Fibroblast of gingiva (primary cell): ENCODE measurements at regions not wholly inside any gene's neighbourhood (a gene's known extent, or its start where the extent isn't known, plus 50 kb on each side); places are given as distances from the start of the nearest gene placed in this dataset.
"Not testable (repeated sequence)": the region's sequence is repeated elsewhere in the genome, so short reads cannot be mapped to it uniquely, and the experiment has no call there.

ENCODE experiments used
- DNase-seq: peaks from one replicate; pipeline ENCODE4 v3.0.0-alpha.2; 2011; ENCODE audit warnings: low read depth

DNA sequence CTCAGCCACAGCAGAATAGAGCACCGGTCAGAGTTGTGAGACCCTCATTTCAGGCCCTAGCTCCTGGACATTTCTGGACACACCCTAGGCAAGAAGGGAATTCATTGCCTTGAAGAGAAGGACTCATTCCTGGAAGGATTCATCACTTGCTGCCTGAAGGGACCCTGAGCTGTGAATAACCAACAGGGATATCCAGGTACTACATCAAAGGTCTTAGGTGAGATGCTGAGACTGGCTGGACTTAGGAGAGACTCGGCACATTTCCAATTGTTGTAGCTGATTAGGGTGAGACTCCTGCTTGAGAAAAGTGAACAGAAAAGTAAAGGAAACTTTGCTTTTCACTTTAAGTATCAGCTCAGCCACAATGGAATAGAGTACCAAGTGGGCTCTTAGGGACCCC is 208.1 kb upstream of the CDKN2B start:
- no peak for DNase-seq

DNA sequence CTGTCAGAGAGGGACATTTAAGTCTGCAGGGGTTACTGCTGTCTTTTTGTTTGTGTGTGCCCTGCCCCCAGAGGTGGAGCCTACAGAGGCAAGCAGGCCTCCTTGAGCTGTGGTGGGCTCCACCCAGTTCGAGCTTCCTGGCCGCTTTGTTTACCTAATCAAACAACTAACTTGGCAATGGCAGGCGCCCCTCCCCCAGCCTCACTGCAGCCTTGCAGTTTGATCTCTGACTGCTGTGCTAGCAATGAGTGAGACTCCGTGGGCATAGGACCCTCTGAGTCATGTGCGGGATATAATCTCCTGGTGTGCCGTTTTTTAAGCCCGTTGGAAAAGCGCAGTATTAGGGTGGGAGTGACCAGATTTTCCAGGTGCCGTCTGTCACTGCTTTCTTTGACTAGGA is 216.8 kb upstream of the CDKN2B start:
- not testable (repeated sequence) for DNase-seq

DNA sequence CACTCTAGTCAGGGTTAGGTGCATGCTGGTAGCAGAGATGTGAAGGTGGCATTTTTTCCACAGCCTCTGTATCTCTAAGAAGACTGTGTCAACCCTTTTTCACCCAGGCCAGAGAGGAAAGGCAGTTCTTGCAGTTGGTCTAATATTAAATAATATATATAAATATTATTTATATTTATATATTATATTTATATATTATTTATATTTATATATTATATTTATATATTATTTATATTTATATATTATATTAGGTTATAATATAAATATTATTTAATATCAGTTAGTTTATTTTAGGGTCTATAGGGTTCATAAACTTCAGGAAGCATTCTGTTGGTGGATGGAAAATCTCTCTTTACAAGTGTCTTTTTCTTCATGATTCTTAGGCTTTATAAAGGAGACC is 218.6 kb upstream of the DMRTA1 start:
- DNase-seq: no peak

DNA sequence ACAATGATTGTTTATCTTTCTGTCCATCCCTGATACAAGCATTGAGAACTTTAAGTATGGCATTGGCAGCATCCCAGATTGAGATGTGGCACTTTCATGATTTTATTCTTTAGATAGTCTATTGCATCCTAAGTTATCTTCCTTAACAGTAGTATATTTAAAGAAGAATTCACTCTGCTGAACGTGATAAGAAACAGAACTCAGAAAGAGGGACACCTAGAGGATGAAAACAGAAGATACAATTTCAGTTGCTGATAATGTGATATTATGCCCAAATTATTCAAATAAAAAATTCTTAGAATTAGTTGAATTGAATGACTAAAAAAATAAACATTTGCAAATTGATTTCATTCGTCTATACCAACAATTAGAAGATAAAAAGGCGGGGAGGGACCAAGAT is 218.1 kb upstream of the DMRTA1 start:
- DNase-seq: peak; percentile 12

DNA sequence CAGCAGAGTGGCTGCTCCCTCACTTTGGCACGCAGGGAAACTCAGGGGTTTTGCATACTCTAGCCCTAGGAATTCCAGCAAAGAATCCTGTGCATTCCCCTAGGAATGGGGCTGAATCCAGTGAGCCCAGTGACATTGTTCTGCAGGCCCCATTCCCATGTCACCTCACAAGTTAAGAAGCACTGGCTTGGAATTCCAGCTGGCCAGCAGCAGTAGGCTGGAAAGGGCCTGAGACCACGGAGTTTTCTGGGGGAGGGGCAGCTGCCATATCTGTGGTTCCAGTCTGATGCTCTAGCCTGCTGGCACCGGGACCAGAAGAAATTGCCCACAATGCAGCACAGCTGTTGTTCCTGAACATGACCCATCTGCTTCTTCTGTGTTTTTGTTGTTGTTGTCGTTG is 217.6 kb upstream of the DMRTA1 start:
- DNase-seq: no peak

DNA sequence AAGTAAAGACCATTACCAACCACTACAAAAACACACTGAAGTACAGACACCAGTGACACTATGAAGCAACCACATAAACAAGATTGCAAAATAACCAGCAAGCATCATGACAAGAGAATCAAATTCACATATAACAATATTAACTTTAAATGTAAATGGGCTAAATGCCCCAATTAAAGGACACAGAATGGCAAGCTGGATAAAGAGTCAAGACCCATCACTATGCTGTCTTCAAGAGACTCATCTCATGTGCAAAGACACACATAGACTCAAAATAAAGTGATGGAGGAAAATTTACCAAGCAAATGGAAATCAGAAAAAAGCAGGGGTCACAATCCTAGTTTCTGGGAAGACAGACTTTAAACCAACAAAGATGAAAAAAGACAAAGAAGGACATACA is 215.3 kb upstream of the DMRTA1 start:
- DNase-seq: not testable (repeated sequence)

DNA sequence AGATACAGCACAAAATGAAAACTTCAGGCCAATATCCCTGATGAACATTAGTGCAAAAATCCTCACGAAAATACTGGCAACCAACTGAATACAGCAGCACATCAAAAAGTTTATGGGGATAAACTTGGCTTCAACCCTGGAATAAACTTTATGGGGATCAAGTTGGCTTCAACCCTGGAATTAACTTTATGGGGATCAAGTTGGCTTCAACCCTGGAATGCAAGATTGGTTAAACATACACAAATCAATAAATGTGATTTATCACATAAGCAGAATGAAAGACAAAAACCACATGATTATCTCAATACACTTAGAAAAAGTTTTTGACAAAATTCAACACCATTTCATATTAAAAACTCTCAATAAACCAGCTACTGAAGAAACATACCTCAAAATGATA is 213.7 kb upstream of the DMRTA1 start:
- DNase-seq: no peak

DNA sequence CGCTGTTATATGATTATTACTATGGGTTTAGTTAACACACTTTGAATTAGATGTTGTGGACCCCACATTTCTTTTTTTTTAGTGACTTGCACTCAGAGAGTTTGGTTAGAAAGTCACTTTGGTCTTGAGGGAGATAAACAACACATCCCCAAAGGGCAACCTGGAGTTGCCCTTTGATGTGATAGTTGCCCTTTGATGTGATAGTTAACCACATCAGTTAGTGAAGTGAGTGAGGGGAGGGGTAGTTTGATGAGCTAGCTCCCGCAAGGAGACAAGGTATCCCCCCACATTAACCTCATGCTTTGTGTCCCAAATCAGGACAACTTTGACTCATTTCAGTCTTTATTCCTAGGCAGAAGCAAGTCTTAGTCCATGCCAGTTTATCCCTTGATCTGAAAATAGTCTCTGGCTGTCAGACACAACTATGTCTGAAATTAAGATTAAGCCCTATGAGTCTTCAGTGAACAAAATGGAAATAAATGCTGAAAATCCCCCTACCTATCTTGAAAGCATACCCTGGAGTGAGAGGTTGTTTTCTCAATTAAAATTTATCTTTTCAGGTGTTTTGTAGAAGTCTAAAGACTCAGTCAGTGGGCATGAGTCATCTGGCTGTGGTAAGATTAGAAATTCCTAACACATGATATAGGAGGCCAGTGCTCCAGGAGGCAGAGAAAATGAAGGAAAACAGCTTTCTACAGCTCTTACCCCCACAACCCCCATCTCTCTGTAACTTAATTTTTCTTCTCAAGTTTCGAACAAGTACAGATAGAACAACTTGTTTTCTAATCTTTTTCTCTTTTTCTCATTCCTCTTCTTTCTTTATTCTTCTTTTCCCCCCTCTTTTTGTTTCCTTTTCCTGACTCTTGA is 208.9 kb upstream of the DMRTA1 start:
- peak; percentile 30 for DNase-seq

DNA sequence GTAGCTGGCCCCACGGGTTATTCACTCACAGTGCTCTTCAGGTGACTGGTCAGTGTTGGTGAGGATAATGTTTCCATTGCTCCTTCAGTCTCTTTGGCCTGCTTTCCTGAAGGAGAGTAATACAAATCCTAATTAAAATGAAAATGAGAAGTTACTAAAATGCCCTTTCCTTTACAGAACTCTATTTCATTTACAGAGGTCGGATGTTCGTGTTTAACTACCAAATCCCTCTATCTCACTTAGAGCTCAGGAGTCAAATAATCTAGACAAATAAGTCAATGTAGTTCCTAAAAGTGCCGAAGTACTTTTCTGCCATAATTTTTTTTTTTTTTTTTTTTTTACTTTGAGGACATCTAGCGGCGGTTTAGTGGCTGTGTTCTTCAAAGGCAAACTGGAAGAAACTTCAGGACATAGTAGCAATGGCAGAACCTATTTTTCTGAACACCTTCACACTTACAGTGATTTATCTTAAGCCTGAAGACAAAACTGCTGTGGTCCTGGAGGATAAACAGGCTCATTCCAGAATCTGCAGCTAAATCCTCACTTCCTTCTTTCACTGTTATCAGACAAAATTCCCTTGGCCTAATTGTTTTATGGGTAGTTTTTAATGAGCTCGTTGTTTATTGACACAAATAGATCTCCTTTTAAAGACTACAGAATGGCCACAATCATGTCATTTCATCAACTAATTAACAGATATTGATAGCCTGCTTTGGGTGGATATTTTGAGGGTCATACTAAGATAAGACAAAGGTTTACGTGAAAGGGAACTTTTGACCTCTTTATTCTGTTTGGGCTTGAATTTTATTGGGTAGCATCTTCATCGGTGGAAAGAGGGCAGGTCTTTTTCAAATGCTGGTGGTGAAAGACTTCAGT is 207.6 kb upstream of the DMRTA1 start:
- DNase-seq: peak; percentile 44

DNA sequence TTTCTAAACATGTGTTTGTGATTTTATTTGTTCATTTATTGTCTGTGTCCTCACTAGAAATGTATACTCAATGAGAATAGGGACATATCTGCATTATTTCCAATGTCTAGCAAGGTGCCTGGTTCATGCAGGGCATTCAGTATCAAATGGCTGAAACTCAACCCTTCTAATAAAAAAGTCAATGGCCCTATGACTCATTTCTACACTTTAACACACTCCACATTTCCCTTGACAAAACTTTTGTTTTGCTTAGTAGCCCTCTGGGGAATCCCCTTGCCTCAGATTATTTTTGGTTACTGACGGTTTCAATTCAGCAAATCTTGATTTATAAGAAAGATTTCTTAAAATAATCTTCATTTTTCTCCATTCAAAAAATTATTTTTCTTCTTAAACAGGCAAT is 206.0 kb upstream of the DMRTA1 start:
- DNase-seq: peak; percentile 40

DNA sequence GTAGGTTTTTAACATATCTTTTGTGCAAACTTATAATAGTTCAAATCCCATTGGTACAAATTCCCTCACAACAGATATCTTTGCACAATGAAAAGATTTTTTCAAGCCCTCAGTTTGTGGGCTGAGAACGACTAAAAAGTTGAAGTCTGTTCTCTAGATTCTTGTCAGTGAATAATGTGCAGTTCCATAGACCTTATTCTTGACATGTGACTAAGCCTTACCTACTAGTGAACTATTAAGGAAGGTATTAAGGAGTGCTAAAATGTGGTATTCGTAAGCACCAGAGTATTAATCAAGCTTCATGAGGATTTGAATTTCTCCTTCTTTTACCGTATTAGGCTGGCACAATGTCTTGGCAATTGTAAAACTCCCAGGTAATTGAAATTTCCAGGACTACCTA is 205.6 kb upstream of the DMRTA1 start:
- no peak for DNase-seq

DNA sequence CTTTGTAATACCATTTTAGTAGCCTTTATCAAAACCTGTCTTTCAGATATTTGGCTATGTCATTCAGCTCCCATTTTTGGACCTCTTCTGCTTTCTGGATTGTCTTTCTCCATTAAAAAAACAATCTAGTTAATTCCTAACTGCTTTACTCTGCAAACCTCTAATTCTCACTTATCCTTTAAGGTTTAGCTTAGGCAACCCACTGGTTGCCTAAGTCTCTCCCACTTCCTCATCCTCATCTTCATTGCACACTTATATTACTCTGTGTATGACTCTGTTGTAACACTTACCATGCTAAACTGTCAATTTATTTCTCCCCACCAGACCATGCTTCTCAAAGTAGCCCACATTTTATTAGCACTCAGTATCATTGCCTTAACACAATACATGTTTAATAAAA is 205.0 kb upstream of the DMRTA1 start:
- no peak for DNase-seq

DNA sequence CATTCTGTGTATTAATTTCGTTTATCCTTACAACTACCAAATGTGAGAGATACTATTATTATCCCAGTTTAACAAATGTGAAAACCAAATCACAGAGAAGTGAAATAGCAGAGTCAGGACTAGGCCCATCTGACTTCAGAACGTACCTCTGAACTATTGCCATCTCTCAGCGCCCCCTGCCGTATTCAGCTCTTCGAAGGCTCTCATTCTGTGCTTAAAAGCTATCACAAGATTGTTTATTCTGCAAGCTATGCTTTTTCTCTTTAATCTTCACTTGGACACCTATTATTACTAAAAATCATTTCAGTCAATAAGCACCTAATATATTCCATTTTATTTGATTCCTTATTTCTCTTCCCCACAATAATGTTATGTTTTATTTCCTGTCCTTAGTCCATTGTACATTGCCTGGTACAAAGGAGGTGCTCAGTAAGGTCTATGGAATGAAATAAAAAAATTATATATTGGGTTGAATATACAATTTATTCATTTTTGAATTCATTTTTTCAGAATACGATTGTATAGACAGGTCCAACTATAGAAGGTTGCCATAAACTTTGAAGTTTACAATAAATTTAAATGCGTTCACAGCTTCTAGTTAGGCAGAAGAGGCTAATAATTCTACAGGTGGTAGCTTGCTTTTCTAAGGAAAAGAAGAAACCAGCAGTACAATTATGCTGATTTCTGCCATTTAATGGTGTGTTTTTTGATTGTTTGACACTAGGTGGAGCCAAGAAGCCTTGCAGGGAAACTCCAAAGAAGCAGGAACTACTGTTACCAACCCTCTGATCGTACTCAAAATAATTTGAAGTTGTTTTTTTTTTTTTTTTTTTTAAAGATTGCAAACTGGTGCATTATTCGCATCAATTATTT is 202.2 kb upstream of the DMRTA1 start:
- peak; percentile 46 for DNase-seq

DNA sequence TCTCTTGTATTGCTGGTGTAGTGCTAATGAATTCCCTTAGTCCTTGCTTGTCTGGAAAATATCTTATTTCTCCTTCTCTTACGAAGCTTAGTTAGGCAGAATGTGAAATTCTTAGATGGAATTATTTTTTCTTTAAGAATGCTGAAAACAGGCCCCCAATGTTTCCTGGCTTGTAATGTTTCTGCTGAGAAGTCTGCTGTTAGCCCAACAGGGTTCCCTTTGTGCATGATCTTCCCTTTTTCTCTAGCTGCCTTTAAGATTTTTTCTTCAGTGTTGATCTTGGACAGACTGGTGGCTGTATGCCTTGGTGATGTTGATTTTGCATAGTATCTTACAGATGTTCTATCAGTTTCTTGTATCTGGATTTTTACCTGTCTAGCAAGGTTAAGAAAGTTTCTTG is 191.3 kb upstream of the DMRTA1 start:
- no peak for DNase-seq

DNA sequence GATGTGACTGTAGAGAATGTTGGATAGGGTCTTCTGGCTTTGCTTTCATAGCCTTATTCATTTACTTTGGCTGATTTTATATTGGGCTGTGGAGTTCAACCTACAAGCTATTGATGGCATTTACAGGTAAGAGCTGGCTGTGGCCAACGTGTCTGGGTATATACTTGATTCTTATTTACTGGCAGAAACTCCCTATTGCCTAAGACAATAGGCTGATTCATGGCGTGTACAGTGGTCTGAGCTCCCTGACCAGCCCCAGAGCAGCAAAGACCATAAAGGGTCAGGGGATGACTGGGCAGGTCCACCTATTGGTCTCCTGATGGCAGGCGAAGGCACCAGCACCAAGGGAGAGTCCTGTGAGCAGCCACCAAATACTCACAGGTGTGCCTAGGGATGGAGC is 190.2 kb upstream of the DMRTA1 start:
- no peak for DNase-seq

DNA sequence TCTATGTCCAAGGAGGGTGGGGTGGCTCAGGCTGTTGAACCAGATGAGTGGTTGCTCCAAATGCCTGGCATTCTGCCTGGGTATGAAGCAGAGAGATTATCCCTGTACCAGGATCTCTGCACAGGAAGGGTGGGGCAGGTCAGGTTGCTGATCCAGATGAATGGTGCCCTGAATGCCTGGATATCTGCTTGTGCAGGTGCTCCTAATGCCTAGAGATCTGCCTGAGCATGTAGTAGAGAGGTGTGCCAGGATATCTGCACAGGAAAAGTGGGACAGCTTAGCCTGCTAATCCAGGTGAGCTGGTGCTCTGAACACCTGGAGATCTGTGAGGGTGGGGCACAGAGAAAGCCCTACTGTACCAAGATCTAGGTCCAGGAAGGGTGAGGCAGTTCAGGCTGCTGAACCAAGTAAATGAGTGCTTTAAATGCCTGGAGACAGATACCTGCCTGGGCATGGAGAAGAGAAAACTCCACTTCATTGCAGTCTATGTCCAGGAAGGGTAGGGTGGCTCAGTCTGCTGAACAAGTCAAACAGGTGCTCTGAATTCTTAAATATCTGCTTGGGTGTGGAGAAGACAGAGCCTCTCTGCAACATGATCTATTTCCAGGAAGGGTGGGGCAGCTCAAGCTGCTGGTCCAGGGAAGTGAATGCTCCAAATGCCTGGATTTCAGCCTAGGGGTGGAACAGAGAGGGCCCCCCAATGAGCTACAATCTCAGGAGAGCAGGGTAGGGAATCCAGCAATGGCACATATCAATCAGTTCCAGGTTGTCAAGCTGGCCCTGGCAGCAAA is 189.4 kb upstream of the DMRTA1 start:
- DNase-seq: no peak

DNA sequence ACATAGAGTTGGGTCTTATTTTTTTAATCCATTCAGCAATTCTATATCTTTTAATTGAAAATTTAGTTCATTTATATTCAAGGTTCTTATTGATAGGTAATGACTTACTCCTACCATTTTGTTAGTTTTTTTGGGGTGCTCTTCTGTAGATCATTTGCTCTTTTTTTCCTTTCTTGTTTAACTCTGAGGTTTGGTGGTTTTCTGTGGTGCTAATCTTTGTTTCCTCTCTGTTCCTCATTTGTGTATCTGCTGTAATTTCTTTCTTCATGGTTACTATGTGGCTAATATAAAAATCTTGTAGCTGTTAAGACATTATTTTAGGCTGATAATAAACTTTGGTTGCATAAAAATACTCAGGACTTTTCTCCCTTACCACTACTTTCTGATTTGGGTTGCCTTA is 181.6 kb upstream of the DMRTA1 start:
- DNase-seq: no peak

DNA sequence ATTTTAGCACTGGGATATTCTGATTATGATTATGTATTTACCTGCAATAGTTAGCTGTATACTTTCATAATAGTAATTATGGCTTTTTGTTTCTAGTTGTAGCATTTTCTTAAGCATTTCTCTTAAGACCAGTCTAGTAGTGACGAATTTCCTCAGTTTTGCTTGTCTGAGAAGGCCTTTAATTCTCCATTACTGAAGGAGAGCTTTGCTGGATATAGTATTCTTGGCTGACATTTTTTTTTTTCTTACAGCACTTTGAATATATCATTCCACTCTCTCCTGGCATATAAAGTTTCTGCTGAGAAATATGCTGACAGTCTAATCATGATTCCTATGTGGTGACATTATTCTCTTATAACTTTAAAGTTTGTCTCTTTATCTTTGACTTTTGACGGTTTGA is 181.1 kb upstream of the DMRTA1 start:
- no peak for DNase-seq

DNA sequence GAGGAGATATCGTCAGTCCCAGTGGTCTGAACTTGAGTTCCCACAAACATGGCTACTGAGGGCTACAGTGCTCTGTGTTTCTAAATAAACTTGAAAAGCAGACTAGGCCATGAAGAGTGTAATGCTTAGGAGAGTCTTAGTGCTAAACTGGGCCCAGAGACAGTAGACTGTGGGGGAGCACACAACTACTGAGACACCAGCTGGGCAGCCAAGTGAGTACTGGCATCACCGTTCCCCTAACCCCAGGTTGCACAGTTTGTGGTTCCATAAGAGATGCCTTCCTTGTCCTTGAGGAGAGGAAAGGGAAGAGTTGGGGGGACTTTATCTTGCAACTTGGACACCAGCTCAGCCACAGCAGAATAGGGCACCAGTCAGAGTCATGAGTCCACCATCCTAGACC is 172.1 kb upstream of the DMRTA1 start:
- no peak for DNase-seq

DNA sequence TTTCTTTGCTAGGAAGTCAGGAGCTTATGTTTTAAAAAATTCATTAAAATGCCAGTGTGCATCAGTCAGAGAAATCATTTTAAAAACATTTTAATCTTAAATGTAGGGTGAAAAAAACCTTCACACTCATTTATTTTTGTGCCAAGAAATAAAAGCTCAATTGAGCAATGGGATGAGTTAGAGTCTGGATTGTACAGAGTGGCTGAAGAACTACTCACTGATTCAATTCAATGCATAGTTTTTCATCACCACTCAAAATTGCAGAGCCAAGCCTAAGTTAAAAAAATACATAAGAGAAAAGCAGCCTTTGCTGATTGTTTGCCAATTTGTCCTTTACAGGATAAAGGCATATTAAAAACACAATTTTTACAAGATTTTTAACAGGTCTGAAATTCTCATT is 168.2 kb upstream of the DMRTA1 start:
- DNase-seq: no peak

DNA sequence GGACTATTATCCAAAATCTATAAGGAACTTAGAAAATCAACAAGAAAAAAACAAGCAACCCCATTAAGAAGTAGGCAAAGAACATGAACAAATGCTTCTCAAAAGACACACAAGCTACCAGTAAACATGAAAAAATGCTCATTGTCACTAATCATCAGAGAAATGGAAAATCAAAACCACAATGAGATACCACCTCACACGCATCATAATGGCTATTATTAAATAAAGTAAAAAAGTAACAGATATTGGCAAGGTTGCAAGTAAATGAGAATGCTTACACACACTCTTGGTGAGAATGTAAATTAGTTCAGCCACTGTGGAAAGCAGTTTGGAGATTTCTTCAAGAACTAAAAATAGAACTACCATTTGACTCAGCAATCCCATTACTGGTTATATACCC is 167.0 kb upstream of the DMRTA1 start:
- no peak for DNase-seq

DNA sequence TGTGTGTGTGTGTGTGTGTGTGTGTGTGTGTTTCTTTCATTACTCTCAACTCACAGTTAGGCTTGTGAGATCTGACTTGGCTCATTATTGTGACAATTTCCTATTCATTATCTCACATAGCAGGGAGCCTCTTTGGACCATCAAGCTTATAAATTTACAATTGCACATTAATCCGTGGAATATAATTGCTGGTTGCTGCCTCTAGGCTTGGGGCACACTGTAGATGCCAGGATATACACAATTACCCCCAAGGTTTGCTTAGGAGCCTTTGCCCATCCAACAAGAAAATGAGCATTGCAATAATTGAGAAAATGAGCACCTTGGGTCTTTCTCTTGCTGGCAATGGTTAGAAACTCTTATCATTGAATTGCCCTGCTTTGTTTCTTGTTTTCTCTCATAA is 161.6 kb upstream of the DMRTA1 start:
- no peak for DNase-seq
